HCT116 (cell line): ENCODE measurements at regions not wholly inside any gene's neighbourhood (a gene's known extent, or its start where the extent isn't known, plus 50 kb on each side); places are given as distances from the start of the nearest gene placed in this dataset.

Source experiments
- ATAC-seq: fragments of 200-7000 bp; cut with Tn5 transposase; 2 replicates; pipeline ENCODE4 v1.9.1; 2020; ENCODE audit warnings: mild to moderate bottlenecking, moderate library complexity
- BruUV-seq: library from RNA; stranded (reverse); fragments of 400-500 nt; replicated peaks from 2 replicates; lab custom pipeline; 2021; lab: Mats Ljungman, UMichigan
- CTCF ChIA-PET: fragments of 300-600 bp; sonication (Branson Sonifier 250); formaldehyde crosslinking; loops from one replicate; lab custom pipeline; 2021; ENCODE audit warnings: antibody characterized with exemption; lab: Charles Lee
- POLR2A ChIA-PET: fragments of 300-600, 350-600 bp; sonication (Branson Sonifier 250); formaldehyde crosslinking; loops from one replicate; lab custom pipeline; 2021; ENCODE audit warnings: antibody characterized with exemption; lab: Charles Lee
- RAD21 ChIA-PET, 2 experiments: fragments of 300-600 bp; sonication (Branson Sonifier 250); formaldehyde crosslinking; loops; one replicate each; lab custom pipeline; 2023; ENCODE audit warnings: low total read pairs in 2 of 2; ENCODE audit not compliant: uncharacterized antibody in 2 of 2, unreplicated experiment in 2 of 2, low non-redundant PET in 1 of 2; lab: Charles Lee
- DNase-seq: peaks from one replicate; pipeline ENCODE4 v3.0.0-alpha.2; 2010; ENCODE audit warnings: low read depth, low spot score
- H2AFZ ChIP-seq: fragments of 200-600 bp; shearing (Covaris generic), sonication (generic); 2 replicates; pipeline ENCODE4 v1.6.1; 2017; ENCODE audit warnings: low read depth, mixed run types, mixed read lengths, antibody characterized with exemption, low read length; ENCODE audit not compliant: poor library complexity, severe bottlenecking
- H3K27ac ChIP-seq: 2 replicates; pipeline ENCODE4 v1.5.1; 2012; ENCODE audit warnings: low read depth, low read length
- H3K27me3 ChIP-seq: fragments of 200-600 bp; sonication (generic); 2 replicates; pipeline ENCODE4 v1.6.1; 2016; ENCODE audit warnings: mixed run types, low read length, mixed read lengths; ENCODE audit not compliant: insufficient read depth
- H3K36me3 ChIP-seq, 2 experiments: fragments of 200-500 bp in 1 of 2; fragments of 200-600 bp in 1 of 2; sonication (Bioruptor generic) in 1 of 2; sonication (generic) in 1 of 2; 2 replicates each; pipeline versions ENCODE4 v1.5.1 to v1.6.1; 2014 to 2016; ENCODE audit warnings: low read length in 2 of 2, inconsistent platforms in 1 of 2, mixed read lengths in 1 of 2, mixed run types in 1 of 2; ENCODE audit not compliant: insufficient read depth in 2 of 2, control insufficient read depth in 1 of 2
- H3K4me1 ChIP-seq, 2 experiments: fragments of 200-600 bp in 1 of 2; sonication (generic) in 1 of 2; 2 replicates each; pipeline versions ENCODE4 v1.5.1 to v1.6.1; 2012 to 2017; ENCODE audit warnings: low read length in 2 of 2, inconsistent platforms in 1 of 2, mild to moderate bottlenecking in 1 of 2, mixed read lengths in 1 of 2, mixed run types in 1 of 2, moderate library complexity in 1 of 2; ENCODE audit not compliant: insufficient read depth in 2 of 2, control insufficient read depth in 1 of 2
- H3K4me2 ChIP-seq: fragments of 200-600 bp; sonication (generic); 2 replicates; pipeline ENCODE4 v1.6.1; 2017; ENCODE audit warnings: mixed run types, low read length, mixed read lengths
- H3K4me3 ChIP-seq, 2 experiments: fragments of 200-600 bp in 1 of 2; sonication (generic) in 1 of 2; replicated peaks in 1 of 2; 2 replicates each; pipeline ENCODE4 v1.5.1; 2011 to 2016; ENCODE audit warnings: low read length in 2 of 2, control low read depth in 1 of 2, low read depth in 1 of 2, mild to moderate bottlenecking in 1 of 2, mixed read lengths in 1 of 2, mixed run types in 1 of 2
- H3K79me2 ChIP-seq: fragments of 200-600 bp; sonication (generic); 2 replicates; pipeline ENCODE4 v1.6.1; 2017; ENCODE audit warnings: mild to moderate bottlenecking, mixed run types, low read length, moderate library complexity, mixed read lengths; ENCODE audit not compliant: insufficient read depth
- H3K9ac ChIP-seq: fragments of 200-600 bp; sonication (generic); 2 replicates; pipeline ENCODE4 v1.6.1; 2016; ENCODE audit warnings: low read length, mixed read lengths
- H3K9me2 ChIP-seq: fragments of 200-600 bp; sonication (generic), shearing (Covaris generic); 2 replicates; pipeline ENCODE4 v1.6.1; 2017; ENCODE audit warnings: mixed run types, mild to moderate bottlenecking, moderate library complexity; ENCODE audit not compliant: insufficient read depth
- H3K9me3 ChIP-seq, 2 experiments: fragments of 200-500 bp in 1 of 2; fragments of 200-600 bp in 1 of 2; sonication (Bioruptor generic) in 1 of 2; sonication (generic) in 1 of 2; 2 replicates each; pipeline ENCODE4 v1.6.1; 2014 to 2017; ENCODE audit warnings: low read length in 2 of 2, mixed read lengths in 2 of 2, inconsistent platforms in 1 of 2, low read depth in 1 of 2, mild to moderate bottlenecking in 1 of 2, mixed run types in 1 of 2, moderate library complexity in 1 of 2; ENCODE audit not compliant: control insufficient read depth in 1 of 2, insufficient read depth in 1 of 2
- H4K20me1 ChIP-seq: fragments of 200-600 bp; sonication (generic), shearing (Covaris generic); 2 replicates; pipeline ENCODE4 v1.6.1; 2017; ENCODE audit warnings: mixed run types, mild to moderate bottlenecking, moderate library complexity; ENCODE audit not compliant: insufficient read depth
- RAD21 ChIP-seq: IDR thresholded peaks from 2 replicates; pipeline ENCODE4 v1.6.1; 2012; ENCODE audit warnings: low read depth, mild to moderate bottlenecking
- YY1 ChIP-seq: IDR thresholded peaks from 2 replicates; pipeline ENCODE4 v1.6.1; 2011; ENCODE audit warnings: low read length, low read depth, moderate library complexity, mild to moderate bottlenecking; ENCODE audit not compliant: insufficient replicate concordance; ENCODE audit errors: extremely low read depth
- ZBTB33 ChIP-seq: IDR thresholded peaks from 2 replicates; pipeline ENCODE4 v1.6.1; 2011; ENCODE audit warnings: mild to moderate bottlenecking, low read length, moderate library complexity; ENCODE audit not compliant: insufficient replicate concordance; ENCODE audit errors: extremely low read depth
- intact Hi-C: fragments of 100-400 bp; cut with micrococcal nuclease; formaldehyde crosslinking; loops from 2 replicates; pipeline ENCODE4 v1.10.0; 2022

DNA sequence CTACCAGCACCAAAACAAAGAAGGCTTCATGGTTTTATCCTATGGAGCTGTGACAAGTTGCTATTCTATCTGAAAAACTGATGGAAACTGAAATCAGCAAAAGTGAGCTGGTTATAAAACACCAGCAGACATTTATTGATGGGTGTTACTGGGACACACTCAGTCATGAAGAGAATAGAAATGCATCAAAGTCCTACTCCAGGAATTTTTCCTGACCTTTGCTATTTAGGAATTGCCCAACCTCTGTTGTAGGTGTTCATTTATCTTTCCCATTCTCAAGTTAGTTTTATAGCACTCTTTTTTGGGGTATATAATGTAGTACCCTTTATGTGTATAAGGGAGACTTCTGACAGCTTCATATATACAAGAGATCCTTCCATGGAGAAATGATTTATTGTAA is 533.2 kb downstream of the REEP3 start:
- ATAC-seq (no peak), DNase-seq (no peak)
- H3K27me3 ChIP-seq = no peaks in the 10 kb centered on the region
- ChIA-PET POLR2A (no interaction called here), CTCF (no interaction called here), RAD21 (no interaction called here)
- H3K9me3 ChIP-seq = no peaks in the 10 kb centered on the region
- BruUV-seq = no TSS peak
- no peak overlapping the region for H2AFZ ChIP-seq
- H3K4me1 ChIP-seq = no peaks in the 10 kb centered on the region
- H3K27ac ChIP-seq = no peak overlapping the region
- no peaks in the 10 kb centered on the region for H3K9me2 ChIP-seq
- H3K79me2 ChIP-seq = no peaks in the 10 kb centered on the region
- no peaks in the 10 kb centered on the region for H4K20me1 ChIP-seq
- no peaks in the 10 kb centered on the region for H3K36me3 ChIP-seq
- intact Hi-C loops = no loop called here
- H3K4me3 ChIP-seq = no peak overlapping the region
- TF ChIP-seq ZBTB33 = no peak
- TF ChIP-seq, all 23 proteins: peak for 0
- Histone ChIP-seq H3K4me2 (no peak overlapping the region), H3K9ac (no peak overlapping the region)

DNA sequence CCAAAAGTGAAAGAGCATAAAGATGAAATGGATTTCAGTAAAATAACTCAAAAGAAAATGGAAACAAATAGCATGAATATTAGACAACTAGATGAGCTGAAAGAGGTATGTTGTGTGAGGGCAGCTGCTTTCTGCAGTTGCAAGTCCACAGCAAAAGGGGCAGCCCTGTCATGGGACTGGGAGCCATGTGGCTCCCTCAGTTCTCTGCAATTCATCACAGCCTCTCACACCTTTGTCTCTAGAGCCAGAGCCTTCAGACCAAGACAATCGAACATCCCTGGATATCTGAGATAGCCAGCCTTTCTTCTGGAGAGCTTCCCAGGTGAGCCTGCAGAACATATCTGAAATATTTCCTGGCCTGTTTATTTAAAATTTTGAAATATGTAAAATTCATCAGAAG is 538.7 kb downstream of the REEP3 start:
- H2AFZ ChIP-seq = no peak overlapping the region
- TF ChIP-seq YY1 = no peak
- no peak for TF ChIP-seq RAD21
- no peaks in the 10 kb centered on the region for H3K9me3 ChIP-seq
- no peaks in the 10 kb centered on the region for H3K79me2 ChIP-seq
- DNase-seq (no peak), ATAC-seq (no peak)
- H4K20me1 ChIP-seq = no peaks in the 10 kb centered on the region
- H3K9me2 ChIP-seq = no peaks in the 10 kb centered on the region
- BruUV-seq = no TSS peak
- H3K4me2 ChIP-seq = no peak overlapping the region
- H3K9ac ChIP-seq = no peak overlapping the region
- no peak overlapping the region for H3K4me3 ChIP-seq
- H3K27ac ChIP-seq = no peak overlapping the region
- no peaks in the 10 kb centered on the region for H3K27me3 ChIP-seq
- H3K4me1 ChIP-seq = no peaks in the 10 kb centered on the region
- ChIA-PET RAD21 (no interaction called here), CTCF (no interaction called here), POLR2A (no interaction called here)
- H3K36me3 ChIP-seq = no peaks in the 10 kb centered on the region
- intact Hi-C loops = no loop called here
